Osteocyte (in vitro differentiated cells): ENCODE measurements at regions not wholly inside any gene's neighbourhood (a gene's known extent, or its start where the extent isn't known, plus 50 kb on each side); places are given as distances from the start of the nearest gene placed in this dataset.

Source experiments
- DNase-seq: peaks from one replicate; pipeline ENCODE4 v3.0.0; 2021; ENCODE audit warnings: mixed read lengths; ENCODE audit not compliant: unreplicated experiment; ENCODE audit errors: extremely low spot score
- H3K27ac Mint-ChIP-seq: one replicate; pipeline ENCODE4 v1.8.0; 2021; ENCODE audit warnings: mild to moderate bottlenecking, mixed read lengths; ENCODE audit not compliant: unreplicated experiment
- H3K27me3 Mint-ChIP-seq: one replicate; pipeline ENCODE4 v1.8.0; 2021; ENCODE audit warnings: mixed read lengths; ENCODE audit not compliant: unreplicated experiment
- H3K36me3 Mint-ChIP-seq: one replicate; pipeline ENCODE4 v1.8.0; 2021; ENCODE audit warnings: mixed read lengths; ENCODE audit not compliant: unreplicated experiment
- H3K4me1 Mint-ChIP-seq: one replicate; pipeline ENCODE4 v1.8.0; 2021; ENCODE audit warnings: mixed read lengths; ENCODE audit not compliant: unreplicated experiment
- H3K4me3 Mint-ChIP-seq: one replicate; pipeline ENCODE4 v1.8.0; 2021; ENCODE audit warnings: mild to moderate bottlenecking, moderate library complexity, mixed read lengths; ENCODE audit not compliant: unreplicated experiment
- H3K9me3 Mint-ChIP-seq: one replicate; pipeline ENCODE4 v1.8.0; 2021; ENCODE audit warnings: mixed read lengths; ENCODE audit not compliant: unreplicated experiment
- CTCF ChIP-seq: fragments of 200-600 bp; sonication (generic); IDR thresholded peaks from 2 replicates; pipeline ENCODE4 v1.5.0; 2021; ENCODE audit warnings: antibody characterized with exemption, mild to moderate bottlenecking, moderate library complexity

- H3K4me1 Mint-ChIP-seq: no peaks in the 10 kb centered on the region
- TF ChIP-seq CTCF: no peak
Observed at GRCh38 chr22:49170053-49170452, 657.6 kb downstream of the BRD1 start.

DNA sequence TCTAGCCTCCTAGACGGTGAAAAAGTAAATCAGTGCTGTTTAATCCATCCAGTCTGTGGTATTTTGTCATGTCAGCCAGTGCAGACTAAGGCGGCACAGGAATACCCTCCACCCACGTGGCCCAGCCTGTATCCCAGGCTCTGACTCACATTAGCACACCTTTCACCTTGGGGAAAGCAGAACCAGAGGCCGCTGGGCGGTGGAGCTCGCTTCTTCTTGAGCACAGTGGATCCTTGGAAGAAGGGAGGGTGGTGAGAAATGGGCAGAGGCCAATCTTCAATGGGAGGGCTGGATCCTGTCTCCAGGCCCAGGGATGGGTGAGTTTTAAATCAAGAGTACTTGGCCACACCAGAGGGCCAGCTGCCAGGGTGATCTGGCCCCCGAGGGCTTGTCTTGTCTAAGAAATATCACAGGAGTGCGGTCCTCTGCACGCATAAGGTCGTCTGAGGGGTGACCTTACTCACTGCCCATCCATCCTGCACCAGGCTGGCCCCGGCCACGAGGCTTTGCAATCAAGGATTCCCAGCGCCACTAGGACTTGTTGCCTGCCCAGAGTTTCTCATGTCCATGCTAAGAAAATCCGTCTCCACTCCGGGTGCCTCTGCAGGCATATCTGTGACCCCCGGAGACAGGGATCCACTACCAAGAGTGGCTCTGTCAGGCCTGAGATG is 658.5 kb downstream of the BRD1 start:
- Mint-ChIP-seq H3K4me1 (no peaks in the 10 kb centered on the region), H3K27ac (no peak overlapping the region), H3K9me3 (peaks cover 8% of the 10 kb centered on the region), H3K36me3 (no peaks in the 10 kb centered on the region), H3K27me3 (no peaks in the 10 kb centered on the region), H3K4me3 (no peak overlapping the region)
- no peak for TF ChIP-seq CTCF
- DNase-seq: no peak

More at GRCh38 chr22:49170053-49170452, 657.6 kb downstream of the BRD1 start:
- no peak for DNase-seq
- H3K9me3 Mint-ChIP-seq: peaks cover 13% of the 10 kb centered on the region
- H3K4me3 Mint-ChIP-seq: no peak overlapping the region
- no peak overlapping the region for H3K27ac Mint-ChIP-seq
- no peaks in the 10 kb centered on the region for H3K36me3 Mint-ChIP-seq
- H3K27me3 Mint-ChIP-seq: no peaks in the 10 kb centered on the region

- Mint-ChIP-seq H3K4me3 (no peak overlapping the region), H3K36me3 (no peaks in the 10 kb centered on the region), H3K9me3 (peaks cover 8% of the 10 kb centered on the region), H3K27ac (no peak overlapping the region), H3K27me3 (no peaks in the 10 kb centered on the region), H3K4me1 (no peaks in the 10 kb centered on the region)
- no peak for DNase-seq
- no peak for TF ChIP-seq CTCF
Observed at GRCh38 chr22:49168219-49168813, 659.4 kb downstream of the BRD1 start.

- Mint-ChIP-seq H3K36me3 (no peaks in the 10 kb centered on the region), H3K27ac (no peak overlapping the region), H3K4me1 (no peaks in the 10 kb centered on the region), H3K27me3 (no peaks in the 10 kb centered on the region), H3K4me3 (no peak overlapping the region), H3K9me3 (peaks cover 8% of the 10 kb centered on the region)
- TF ChIP-seq CTCF: no peak
- DNase-seq: no peak
Observed at GRCh38 chr22:49166746-49167145, 660.9 kb downstream of the BRD1 start.

- Mint-ChIP-seq H3K27ac (no peak overlapping the region), H3K4me1 (no peaks in the 10 kb centered on the region), H3K4me3 (no peak overlapping the region), H3K27me3 (no peaks in the 10 kb centered on the region), H3K9me3 (peaks cover 3% of the 10 kb centered on the region), H3K36me3 (no peaks in the 10 kb centered on the region)
- no peak for TF ChIP-seq CTCF
- DNase-seq: no peak
Observed at GRCh38 chr22:49166211-49166610, 661.5 kb downstream of the BRD1 start.
